Nephron (organoid): ENCODE measurements at regions not wholly inside any gene's neighbourhood (a gene's known extent, or its start where the extent isn't known, plus 50 kb on each side); places are given as distances from the start of the nearest gene placed in this dataset.
"Not testable (repeated sequence)": the region's sequence is repeated elsewhere in the genome, so short reads cannot be mapped to it uniquely, and the experiment has no call there.

Experiments used
- H3K27ac Mint-ChIP-seq, 3 experiments: 2 replicates each; pipeline ENCODE4 v1.8.0; 2020; ENCODE audit warnings: mixed read lengths in 3 of 3, mild to moderate bottlenecking in 2 of 3, moderate library complexity in 1 of 3
- H3K27me3 Mint-ChIP-seq: 2 replicates; pipeline ENCODE4 v1.8.0; 2021; ENCODE audit warnings: low read depth, mild to moderate bottlenecking, moderate library complexity, mixed read lengths
- H3K36me3 Mint-ChIP-seq: 2 replicates; pipeline ENCODE4 v1.8.0; 2020; ENCODE audit warnings: low read depth, mixed read lengths
- H3K4me1 Mint-ChIP-seq: 2 replicates; pipeline ENCODE4 v1.8.0; 2020; ENCODE audit warnings: mixed read lengths
- H3K4me3 Mint-ChIP-seq, 3 experiments: 2 replicates each; pipeline ENCODE4 v1.8.0; 2020; ENCODE audit warnings: mild to moderate bottlenecking in 3 of 3, mixed read lengths in 3 of 3, moderate library complexity in 2 of 3
- H3K9me3 Mint-ChIP-seq: 2 replicates; pipeline ENCODE4 v1.8.0; 2020; ENCODE audit warnings: mixed read lengths
- CTCF ChIP-seq, 3 experiments: fragments of 200-600 bp; sonication (generic); IDR thresholded peaks; one replicate each; pipeline ENCODE4 v1.5.0; 2021; ENCODE audit warnings: antibody characterized with exemption in 3 of 3; ENCODE audit not compliant: unreplicated experiment in 3 of 3

GRCh38 chrX:445727-446126 lies 59.0 kb upstream of the PPP2R3B start:
- H3K27ac Mint-ChIP-seq: no peak overlapping the region
- peaks cover 2% of the 10 kb centered on the region for H3K9me3 Mint-ChIP-seq
- H3K27me3 Mint-ChIP-seq: peaks cover 45% of the 10 kb centered on the region
- H3K36me3 Mint-ChIP-seq: no peaks in the 10 kb centered on the region
- no peak overlapping the region for H3K4me3 Mint-ChIP-seq
- TF ChIP-seq CTCF (IDR thresholded peaks at IDR 0.05; ENCODE audit: unreplicated experiment in 3 of 3): no peak
- peaks cover 16% of the 10 kb centered on the region for H3K4me1 Mint-ChIP-seq

- TF ChIP-seq CTCF (IDR thresholded peaks at IDR 0.05; ENCODE audit: unreplicated experiment in 3 of 3): no peak
- Mint-ChIP-seq H3K27ac (no peak overlapping the region), H3K9me3 (peaks cover 2% of the 10 kb centered on the region), H3K4me1 (peaks cover 16% of the 10 kb centered on the region), H3K4me3 (no peak overlapping the region), H3K27me3 (peaks cover 45% of the 10 kb centered on the region), H3K36me3 (no peaks in the 10 kb centered on the region)
Observed at GRCh38 chrX:446245-446644, 59.5 kb upstream of the PPP2R3B start.

GRCh38 chrX:447052-447451 lies 60.3 kb upstream of the PPP2R3B start:
- H3K27me3 Mint-ChIP-seq: peaks cover 45% of the 10 kb centered on the region
- TF ChIP-seq CTCF (IDR thresholded peaks at IDR 0.05; ENCODE audit: unreplicated experiment in 3 of 3): no peak
- no peaks in the 10 kb centered on the region for H3K36me3 Mint-ChIP-seq
- no peak overlapping the region for H3K27ac Mint-ChIP-seq
- H3K4me1 Mint-ChIP-seq: peaks cover 16% of the 10 kb centered on the region
- H3K4me3 Mint-ChIP-seq: no peak overlapping the region
- peaks cover 2% of the 10 kb centered on the region for H3K9me3 Mint-ChIP-seq

- not testable (repeated sequence) for H3K36me3 Mint-ChIP-seq, H3K4me3 Mint-ChIP-seq, H3K27ac Mint-ChIP-seq, H3K9me3 Mint-ChIP-seq, H3K4me1 Mint-ChIP-seq
- H3K27me3 Mint-ChIP-seq: peaks cover 14% of the 10 kb centered on the region
Observed at GRCh38 chrX:451750-452149, 65.0 kb upstream of the PPP2R3B start.

GRCh38 chrX:452598-452997 lies 65.9 kb upstream of the PPP2R3B start:
- TF ChIP-seq CTCF (IDR thresholded peaks at IDR 0.05; ENCODE audit: unreplicated experiment in 3 of 3): no peak
- Mint-ChIP-seq H3K4me3 (no peak overlapping the region), H3K27me3 (peaks cover 22% of the 10 kb centered on the region), H3K9me3 (peaks cover 12% of the 10 kb centered on the region), H3K4me1 (no peaks in the 10 kb centered on the region), H3K36me3 (peaks cover 6% of the 10 kb centered on the region), H3K27ac (no peak overlapping the region)

- peaks cover 21% of the 10 kb centered on the region for H3K27me3 Mint-ChIP-seq
- peaks cover 12% of the 10 kb centered on the region for H3K9me3 Mint-ChIP-seq
- H3K27ac Mint-ChIP-seq: not testable (repeated sequence)
Observed at GRCh38 chrX:454514-454913, 67.8 kb upstream of the PPP2R3B start.

GRCh38 chrX:455199-455598 lies 68.5 kb upstream of the PPP2R3B start:
- peaks cover 12% of the 10 kb centered on the region for H3K9me3 Mint-ChIP-seq
- peaks cover 27% of the 10 kb centered on the region for H3K27me3 Mint-ChIP-seq
- H3K4me1 Mint-ChIP-seq: no peaks in the 10 kb centered on the region
- H3K36me3 Mint-ChIP-seq: peaks cover 6% of the 10 kb centered on the region
- no peak for TF ChIP-seq CTCF (IDR thresholded peaks at IDR 0.05; ENCODE audit: unreplicated experiment in 3 of 3)
- no peak overlapping the region for H3K27ac Mint-ChIP-seq
- no peak overlapping the region for H3K4me3 Mint-ChIP-seq

More at GRCh38 chrX:454514-454913, 67.8 kb upstream of the PPP2R3B start:
- not testable (repeated sequence) for H3K4me1 Mint-ChIP-seq, H3K36me3 Mint-ChIP-seq, H3K4me3 Mint-ChIP-seq
